NCI-H1092 (cell line): ENCODE measurements at regions not wholly inside any gene's neighbourhood (a gene's known extent, or its start where the extent isn't known, plus 50 kb on each side); places are given as distances from the start of the nearest gene placed in this dataset.

Experiments used
- DNase-seq: peaks from one replicate; lab custom pipeline; 2025; lab: John Stamatoyannopoulos, UW

GRCh38 chr11:42047637-42048555 lies 588.4 kb upstream of the LRRC4C start:
- no peak for DNase-seq

GRCh38 chr11:42049186-42049585 lies 589.7 kb upstream of the LRRC4C start:
- DNase-seq, result no peak

- no peak for DNase-seq
These were observed 590.2 kb upstream of the LRRC4C start for GRCh38 chr11:42049650-42050049.

GRCh38 chr11:42054351-42054900 lies 595.0 kb upstream of the LRRC4C start:
- no peak for DNase-seq

GRCh38 chr11:42055606-42056005 lies 596.2 kb upstream of the LRRC4C start:
- no peak for DNase-seq

- no peak for DNase-seq
These were observed 599.3 kb upstream of the LRRC4C start for GRCh38 chr11:42058794-42059193.

GRCh38 chr11:42065199-42065598 lies 605.7 kb upstream of the LRRC4C start:
- no peak for DNase-seq

GRCh38 chr11:42066113-42066512 lies 606.7 kb upstream of the LRRC4C start:
- DNase-seq, result no peak

- DNase-seq, result no peak
These were observed 614.9 kb upstream of the LRRC4C start for GRCh38 chr11:42074306-42074705.

- DNase-seq, result no peak
These were observed 615.7 kb upstream of the LRRC4C start for GRCh38 chr11:42075180-42075579.

GRCh38 chr11:42077794-42078193 lies 618.3 kb upstream of the LRRC4C start:
- DNase-seq, result no peak

GRCh38 chr11:42085736-42086135 lies 626.3 kb upstream of the LRRC4C start:
- DNase-seq, result no peak

- no peak for DNase-seq
These were observed 634.1 kb upstream of the LRRC4C start for GRCh38 chr11:42093541-42093940.

- DNase-seq, result no peak
These were observed 638.6 kb upstream of the LRRC4C start for GRCh38 chr11:42098075-42098474.

- DNase-seq, result no peak
These were observed 653.4 kb upstream of the LRRC4C start for GRCh38 chr11:42112866-42113265.

- DNase-seq, result no peak
These were observed 655.5 kb upstream of the LRRC4C start for GRCh38 chr11:42114927-42115326.

GRCh38 chr11:42138454-42138853 lies 679.0 kb upstream of the LRRC4C start:
- DNase-seq, result no peak

GRCh38 chr11:42145311-42145710 lies 685.9 kb upstream of the LRRC4C start:
- no peak for DNase-seq

GRCh38 chr11:42161886-42162285 lies 702.4 kb upstream of the LRRC4C start:
- no peak for DNase-seq

- DNase-seq, result no peak
These were observed 709.7 kb upstream of the LRRC4C start for GRCh38 chr11:42169191-42169590.

GRCh38 chr11:42170601-42171000 lies 711.1 kb upstream of the LRRC4C start:
- DNase-seq, result no peak

- no peak for DNase-seq
These were observed 711.6 kb upstream of the LRRC4C start for GRCh38 chr11:42171046-42171445.

GRCh38 chr11:42172441-42172840 lies 713.0 kb upstream of the LRRC4C start:
- DNase-seq, result no peak

GRCh38 chr11:42175203-42175602 lies 715.8 kb upstream of the LRRC4C start:
- no peak for DNase-seq
